ENCODE measurements at regions not wholly inside any gene's neighbourhood (a gene's known extent, or its start where the extent isn't known, plus 50 kb on each side); places are given as distances from the start of the nearest gene placed in this dataset.

- no peak for DNase-seq (ENCODE audit: extremely low spot score in 2 of 2)
- H3K36me3 ChIP-seq, result no peaks in the 10 kb centered on the region
- H3K4me1 ChIP-seq, result peaks cover 13% of the 10 kb centered on the region
- no peaks in the 10 kb centered on the region for H3K9me3 ChIP-seq
- intact Hi-C loops (cut with DNase I), result no loop called here
- H3K27me3 ChIP-seq, result no peaks in the 10 kb centered on the region
- no peak for TF ChIP-seq POLR2A (IDR thresholded peaks at IDR 0.05)
- no peak for TF ChIP-seq POLR2AphosphoS5 (IDR thresholded peaks at IDR 0.05; ENCODE audit: insufficient read depth in 1 of 2, low read depth in 1 of 2)
- TF ChIP-seq CTCF (IDR thresholded peaks at IDR 0.05), result no peak
- no peak overlapping the region for H3K27ac ChIP-seq
- H3K4me3 ChIP-seq, result no peak overlapping the region
These were observed 175.1 kb downstream of the ADSS2 start for GRCh38 chr1:244276646-244277045.

DNA sequence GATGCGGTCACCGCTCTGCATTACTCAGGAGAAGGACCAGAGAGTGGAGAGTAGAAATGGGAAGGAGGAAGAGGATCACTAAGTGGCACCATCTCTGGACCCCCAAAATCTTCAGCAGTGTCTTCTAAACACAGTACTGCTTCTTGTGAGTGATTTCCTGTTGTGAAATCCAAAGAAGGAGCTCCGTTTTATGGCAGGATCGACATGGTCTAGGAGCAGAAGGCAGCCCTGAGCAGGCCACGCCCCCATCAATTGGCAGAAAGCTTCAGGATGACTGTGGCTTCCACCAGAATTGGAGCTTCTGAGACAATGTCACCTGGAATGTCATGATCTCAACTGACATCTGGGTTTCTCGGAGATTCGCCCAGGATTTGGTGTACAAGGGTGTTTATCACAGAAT, 171.5 kb downstream of the ADSS2 start:
- H3K9me3 ChIP-seq, result no peaks in the 10 kb centered on the region
- no peaks in the 10 kb centered on the region for H3K36me3 ChIP-seq
- no peaks in the 10 kb centered on the region for H3K27me3 ChIP-seq
- no peak for DNase-seq (ENCODE audit: extremely low spot score in 2 of 2)
- intact Hi-C loops (cut with DNase I), result no loop called here
- no peak overlapping the region for H3K27ac ChIP-seq
- no peak overlapping the region for H3K4me3 ChIP-seq
- TF ChIP-seq POLR2AphosphoS5 (IDR thresholded peaks at IDR 0.05; ENCODE audit: insufficient read depth in 1 of 2, low read depth in 1 of 2) (no peak), POLR2A (IDR thresholded peaks at IDR 0.05) (no peak), CTCF (IDR thresholded peaks at IDR 0.05) (no peak)
- no peaks in the 10 kb centered on the region for H3K4me1 ChIP-seq

DNA sequence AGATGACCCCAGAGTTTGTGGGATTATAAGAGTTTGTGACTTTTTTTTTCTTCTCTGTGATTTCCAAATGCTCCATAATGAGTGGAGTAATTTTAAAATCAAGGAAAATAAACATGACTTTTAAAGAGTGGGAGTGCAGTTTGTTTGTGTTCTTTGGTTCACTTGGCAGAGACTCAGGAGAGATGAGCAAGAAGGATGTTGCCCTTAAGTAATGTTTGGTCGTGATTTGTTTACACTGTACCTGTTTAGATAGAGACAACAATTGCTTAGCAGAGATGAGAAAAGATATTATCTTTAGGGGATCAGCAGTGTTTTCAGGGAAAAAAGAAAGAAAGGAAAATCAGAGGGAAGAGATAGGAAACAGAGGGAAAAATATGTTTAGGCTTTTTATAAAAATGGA, 170.8 kb downstream of the ADSS2 start:
- H3K4me3 ChIP-seq, result no peak overlapping the region
- H3K4me1 ChIP-seq, result no peaks in the 10 kb centered on the region
- TF ChIP-seq POLR2AphosphoS5 (IDR thresholded peaks at IDR 0.05; ENCODE audit: insufficient read depth in 1 of 2, low read depth in 1 of 2) (no peak), POLR2A (IDR thresholded peaks at IDR 0.05) (no peak), CTCF (IDR thresholded peaks at IDR 0.05) (no peak)
- intact Hi-C loops (cut with DNase I), result no loop called here
- no peaks in the 10 kb centered on the region for H3K36me3 ChIP-seq
- no peaks in the 10 kb centered on the region for H3K9me3 ChIP-seq
- H3K27me3 ChIP-seq, result no peaks in the 10 kb centered on the region
- DNase-seq (ENCODE audit: extremely low spot score in 2 of 2), result no peak
- no peak overlapping the region for H3K27ac ChIP-seq

- intact Hi-C loops (cut with DNase I), result no loop called here
- TF ChIP-seq POLR2A (IDR thresholded peaks at IDR 0.05) (no peak), POLR2AphosphoS5 (IDR thresholded peaks at IDR 0.05; ENCODE audit: insufficient read depth in 1 of 2, low read depth in 1 of 2) (no peak), CTCF (IDR thresholded peaks at IDR 0.05) (no peak)
These were observed 167.9 kb downstream of the ADSS2 start for GRCh38 chr1:244283772-244284171.

GRCh38 chr1:244284641-244285156, 167.0 kb downstream of the ADSS2 start:
- H3K9me3 ChIP-seq, result no peaks in the 10 kb centered on the region
- no peaks in the 10 kb centered on the region for H3K36me3 ChIP-seq
- no peak overlapping the region for H3K4me3 ChIP-seq
- no peak for DNase-seq (ENCODE audit: extremely low spot score in 2 of 2)
- H3K4me1 ChIP-seq, result no peaks in the 10 kb centered on the region
- TF ChIP-seq POLR2AphosphoS5 (IDR thresholded peaks at IDR 0.05; ENCODE audit: insufficient read depth in 1 of 2, low read depth in 1 of 2) (no peak), POLR2A (IDR thresholded peaks at IDR 0.05) (no peak), CTCF (IDR thresholded peaks at IDR 0.05) (no peak)
- H3K27ac ChIP-seq, result no peak overlapping the region
- no peaks in the 10 kb centered on the region for H3K27me3 ChIP-seq
- intact Hi-C loops (cut with DNase I), result no loop called here

More at GRCh38 chr1:244283772-244284171, 167.9 kb downstream of the ADSS2 start:
- no peaks in the 10 kb centered on the region for H3K4me1 ChIP-seq
- H3K27me3 ChIP-seq, result no peaks in the 10 kb centered on the region
- no peak overlapping the region for H3K27ac ChIP-seq
- DNase-seq (ENCODE audit: extremely low spot score in 2 of 2), result no peak
- H3K36me3 ChIP-seq, result no peaks in the 10 kb centered on the region
- H3K9me3 ChIP-seq, result no peaks in the 10 kb centered on the region
- no peak overlapping the region for H3K4me3 ChIP-seq

Data from vagina (tissue), 2 donors.